HS-5 (cell line): ENCODE measurements at regions not wholly inside any gene's neighbourhood (a gene's known extent, or its start where the extent isn't known, plus 50 kb on each side); places are given as distances from the start of the nearest gene placed in this dataset.
"Not testable (repeated sequence)": the region's sequence is repeated elsewhere in the genome, so short reads cannot be mapped to it uniquely, and the experiment has no call there.

Experiments used
- DNase-seq: peaks from one replicate; pipeline ENCODE4 v3.0.0-alpha.2; 2012; ENCODE audit warnings: low read depth

DNA sequence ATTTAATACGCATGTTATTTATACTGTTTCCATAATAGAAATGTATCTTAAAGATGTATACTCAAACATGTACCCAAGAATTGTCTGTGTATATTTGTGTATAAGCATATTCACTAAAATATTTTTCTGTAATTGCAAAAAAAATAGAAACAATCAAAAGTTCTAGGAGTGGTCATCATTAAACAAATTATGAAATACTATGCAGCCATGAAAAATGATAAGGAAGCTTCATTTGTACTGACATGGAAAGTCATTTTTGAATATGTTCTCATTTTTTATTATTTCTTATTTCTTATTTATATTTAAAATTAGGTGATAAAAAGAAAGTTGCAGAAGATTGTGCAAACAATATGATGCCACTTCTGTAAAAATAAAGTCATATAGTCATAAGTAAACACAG lies 400.0 kb upstream of the AUTS2 start:
- no peak for DNase-seq

DNA sequence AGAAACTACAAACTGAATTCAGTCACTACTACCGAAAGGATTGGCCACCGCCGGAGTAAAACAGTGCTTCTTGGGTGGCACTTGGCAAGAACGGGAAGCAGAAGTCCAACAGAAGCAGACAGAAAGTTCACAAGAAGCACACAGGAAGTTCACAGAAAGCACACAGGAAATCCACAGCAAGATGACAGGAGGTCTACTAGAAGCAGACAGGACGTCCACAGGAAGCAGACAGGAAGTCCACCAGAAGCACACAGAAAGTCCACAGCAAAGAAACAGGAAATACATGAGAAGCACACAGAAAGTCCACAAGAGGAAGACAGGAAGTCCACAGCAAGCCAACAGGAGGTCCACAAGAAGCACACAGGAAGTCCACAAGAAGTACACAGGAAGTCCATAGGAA lies 399.2 kb upstream of the AUTS2 start:
- DNase-seq = no peak

DNA sequence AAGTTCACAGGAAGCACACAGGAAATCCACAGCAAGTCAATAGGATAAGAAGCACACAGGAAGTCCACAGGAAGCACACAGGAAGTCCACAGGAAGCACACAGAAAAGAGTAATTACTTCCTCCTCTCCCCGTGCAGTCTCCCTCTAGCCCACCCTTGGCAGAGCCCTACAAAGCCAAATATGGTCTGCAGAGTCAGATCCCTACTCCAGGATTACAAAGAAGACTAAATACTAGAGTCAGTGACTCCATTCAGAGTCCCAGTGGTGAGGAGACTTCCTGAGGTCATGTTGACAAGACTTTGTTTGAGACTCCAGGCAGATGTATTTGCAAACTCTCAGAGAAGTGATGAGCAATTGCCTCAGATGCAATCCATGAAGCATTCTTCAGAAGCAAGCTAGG lies 398.6 kb upstream of the AUTS2 start:
- no peak for DNase-seq

GRCh38 chr7:69203871-69204270 lies 394.4 kb upstream of the AUTS2 start:
- DNase-seq = no peak

- no peak for DNase-seq
Observed at GRCh38 chr7:69204943-69205342, 393.3 kb upstream of the AUTS2 start.

DNA sequence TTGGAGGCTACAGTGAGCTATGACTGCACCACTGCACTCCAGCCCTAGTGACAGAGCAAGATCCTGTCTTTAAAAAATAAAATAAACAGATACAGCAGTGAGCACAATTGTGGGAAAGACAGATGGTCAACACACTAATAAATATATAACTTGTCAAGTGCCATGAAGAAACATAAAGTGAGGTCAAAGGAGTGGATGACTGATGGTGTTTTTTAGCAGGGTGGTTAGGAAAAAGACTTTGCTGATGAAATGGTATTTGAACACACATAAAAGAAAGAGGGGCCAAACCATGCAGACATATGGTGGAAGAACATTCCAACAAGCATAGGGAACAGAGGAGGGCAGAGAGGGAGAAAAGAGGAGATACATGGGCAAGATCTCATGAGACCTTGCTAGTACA lies 392.7 kb upstream of the AUTS2 start:
- no peak for DNase-seq

- DNase-seq = no peak
Observed at GRCh38 chr7:69208276-69208675, 390.0 kb upstream of the AUTS2 start.

DNA sequence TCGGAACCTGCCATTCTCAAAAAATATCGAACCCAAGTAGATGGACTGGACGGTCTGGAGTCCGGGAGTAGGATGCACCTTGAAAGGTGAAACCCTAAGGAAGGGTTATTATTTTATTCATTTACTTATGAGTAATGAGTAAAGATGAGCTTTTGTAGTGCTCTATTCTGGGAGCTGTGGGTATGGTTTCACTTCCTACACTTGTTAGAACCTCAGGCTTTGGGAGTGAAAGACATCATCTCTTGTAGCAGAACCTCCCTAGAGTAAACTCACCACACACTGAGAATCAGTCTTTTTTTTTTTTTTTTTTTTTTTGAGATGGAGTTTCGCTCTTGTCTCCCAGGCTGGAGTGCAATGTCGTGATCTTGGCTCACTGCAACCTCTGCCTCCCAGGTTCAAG lies 389.4 kb upstream of the AUTS2 start:
- no peak for DNase-seq

GRCh38 chr7:69211336-69211735 lies 386.9 kb upstream of the AUTS2 start:
- no peak for DNase-seq

DNA sequence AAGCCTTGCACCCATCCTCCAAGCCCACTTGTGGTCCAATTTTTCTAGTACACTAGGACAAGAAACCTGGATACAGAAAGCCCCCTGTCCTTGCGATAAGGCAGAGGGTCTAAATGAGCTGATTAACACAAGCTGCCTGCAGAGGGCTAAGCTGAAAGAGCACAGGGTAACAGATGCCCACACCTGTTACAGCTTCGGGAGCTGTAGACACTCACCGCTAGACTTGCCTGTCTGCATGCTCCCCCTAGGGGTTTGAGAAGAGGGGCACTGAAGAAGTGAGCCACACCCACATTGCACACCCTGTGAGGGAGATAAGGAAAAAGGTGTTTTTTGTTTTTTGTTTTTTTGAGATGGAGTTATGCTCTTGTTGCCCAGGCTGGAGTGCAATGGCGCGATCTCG lies 386.5 kb upstream of the AUTS2 start:
- no peak for DNase-seq

DNA sequence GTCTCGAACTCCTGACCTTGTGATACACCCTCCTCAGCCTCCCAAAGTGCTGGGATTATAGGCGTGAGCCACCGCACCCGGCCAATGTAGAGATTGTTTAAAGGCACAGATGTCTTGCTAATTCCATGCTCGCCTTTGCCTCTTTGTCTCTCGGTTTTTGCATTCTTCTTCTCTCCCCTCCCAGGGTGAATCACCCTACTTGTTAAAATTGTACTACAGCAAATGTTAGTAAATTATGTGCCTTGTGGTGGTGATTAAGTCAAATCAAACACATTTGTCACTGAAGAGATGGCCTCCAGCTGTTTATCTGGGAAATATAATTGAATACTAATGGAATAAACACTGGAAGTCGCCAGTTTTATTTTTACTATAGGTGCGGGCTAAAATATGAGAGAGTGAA lies 384.4 kb upstream of the AUTS2 start:
- DNase-seq = no peak

GRCh38 chr7:69215516-69215915 lies 382.8 kb upstream of the AUTS2 start:
- not testable (repeated sequence) for DNase-seq

DNA sequence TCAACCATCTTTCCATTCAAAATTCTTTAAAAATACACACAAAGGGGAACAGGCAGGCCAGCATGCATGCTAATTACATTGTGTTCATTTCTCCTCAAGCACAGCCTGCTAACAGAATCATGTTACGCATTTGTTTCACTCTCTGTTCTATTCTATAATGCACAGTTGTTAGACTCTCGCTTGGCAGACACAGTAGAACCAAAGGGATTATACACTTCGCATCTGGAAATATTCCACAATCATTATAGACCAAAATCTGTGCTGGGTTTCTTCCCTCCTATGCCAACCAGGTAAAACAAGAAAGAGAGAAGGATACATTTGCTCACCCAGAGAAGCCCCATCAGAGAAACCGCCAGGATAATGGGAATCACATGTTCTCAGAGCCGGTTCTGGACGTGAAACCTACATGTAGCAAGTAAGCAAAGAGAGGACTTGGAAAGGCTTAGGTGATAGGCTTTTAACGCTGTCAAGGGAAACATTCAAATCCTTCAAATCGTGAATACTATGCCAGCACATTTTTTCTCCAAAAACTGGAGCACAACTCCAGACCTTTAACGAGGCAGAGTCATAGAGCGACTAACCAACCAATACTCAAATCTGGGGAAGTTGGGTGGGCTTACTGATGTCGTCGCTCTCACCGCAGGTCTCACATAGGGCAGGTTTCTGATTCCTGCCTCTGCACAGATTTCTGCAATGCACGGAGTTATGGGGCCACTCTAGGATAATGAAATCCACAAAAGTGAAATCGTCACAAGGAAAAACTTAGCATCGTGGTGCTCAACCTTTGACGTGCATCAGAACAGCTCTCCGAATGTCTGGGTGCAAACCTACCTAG lies 380.5 kb upstream of the AUTS2 start:
- no peak for DNase-seq

DNA sequence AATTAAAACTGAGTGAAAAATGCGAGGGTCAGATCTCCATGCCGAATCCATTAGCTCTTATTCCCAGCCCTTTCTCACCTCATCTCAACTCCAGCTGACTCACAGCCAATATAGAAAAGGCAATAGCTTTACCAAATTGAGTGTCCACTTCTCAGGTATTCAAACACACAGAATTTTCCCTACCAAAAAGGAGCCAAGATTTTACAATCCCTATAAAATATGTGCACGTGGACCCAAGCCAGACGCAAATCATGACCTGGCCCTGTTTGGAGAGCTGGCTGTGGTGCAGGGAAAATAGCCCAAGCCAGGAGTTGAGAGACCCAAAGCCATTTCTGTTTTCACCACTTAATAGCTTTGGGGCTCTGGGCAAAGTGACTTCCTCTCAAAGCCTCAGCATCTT lies 379.7 kb upstream of the AUTS2 start:
- no peak for DNase-seq

DNA sequence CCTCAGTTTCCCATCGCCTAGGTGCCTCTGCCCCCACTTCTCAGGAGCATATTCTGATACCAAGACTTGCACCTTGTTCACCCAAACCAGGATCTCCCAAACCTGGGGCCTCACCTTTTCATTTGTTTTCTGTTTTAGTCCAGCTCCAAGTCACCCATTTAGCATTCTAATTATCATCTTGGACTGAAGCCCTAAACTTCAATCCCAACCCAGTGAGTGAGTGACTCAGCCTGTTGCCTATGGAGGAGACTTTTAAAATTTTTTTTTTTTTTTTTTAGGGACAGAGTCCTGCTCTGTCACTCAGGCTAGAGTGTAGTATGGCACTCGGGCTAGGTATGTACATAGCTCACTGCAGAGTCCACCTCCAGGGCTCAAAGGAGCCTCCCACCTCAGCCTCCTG lies 378.9 kb upstream of the AUTS2 start:
- DNase-seq = no peak

DNA sequence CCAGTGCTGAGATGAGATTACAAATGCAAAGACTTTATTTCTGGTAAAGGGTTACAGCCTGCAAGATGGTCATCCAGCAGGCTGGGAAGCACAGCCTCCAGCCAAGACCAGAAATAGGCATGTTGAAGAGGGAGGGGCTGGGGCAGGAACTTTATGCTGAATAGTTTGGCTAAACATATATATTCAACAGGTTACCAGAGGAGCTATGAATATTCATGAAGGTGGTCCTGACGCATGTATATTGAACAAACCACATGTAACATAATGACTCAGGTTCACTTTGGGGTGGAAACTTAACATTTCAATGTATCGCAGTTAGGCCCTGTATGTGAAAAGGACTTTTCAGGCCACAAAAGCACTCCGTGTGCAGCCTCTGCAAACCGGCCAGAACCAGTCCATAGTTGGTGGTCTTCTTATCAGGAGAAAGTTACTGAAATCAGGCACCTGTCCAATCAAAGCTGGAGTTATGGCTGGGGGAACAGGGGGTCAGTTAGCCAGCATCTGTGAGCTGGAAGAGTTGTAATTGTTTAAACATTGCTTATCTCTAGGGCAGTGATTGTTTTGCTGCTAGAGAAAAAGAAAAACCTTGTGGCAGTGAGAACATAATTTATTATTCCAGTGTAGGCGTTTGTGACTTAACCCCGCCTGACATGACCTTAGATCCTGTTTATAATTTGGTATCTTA lies 372.9 kb upstream of the AUTS2 start:
- no peak for DNase-seq

DNA sequence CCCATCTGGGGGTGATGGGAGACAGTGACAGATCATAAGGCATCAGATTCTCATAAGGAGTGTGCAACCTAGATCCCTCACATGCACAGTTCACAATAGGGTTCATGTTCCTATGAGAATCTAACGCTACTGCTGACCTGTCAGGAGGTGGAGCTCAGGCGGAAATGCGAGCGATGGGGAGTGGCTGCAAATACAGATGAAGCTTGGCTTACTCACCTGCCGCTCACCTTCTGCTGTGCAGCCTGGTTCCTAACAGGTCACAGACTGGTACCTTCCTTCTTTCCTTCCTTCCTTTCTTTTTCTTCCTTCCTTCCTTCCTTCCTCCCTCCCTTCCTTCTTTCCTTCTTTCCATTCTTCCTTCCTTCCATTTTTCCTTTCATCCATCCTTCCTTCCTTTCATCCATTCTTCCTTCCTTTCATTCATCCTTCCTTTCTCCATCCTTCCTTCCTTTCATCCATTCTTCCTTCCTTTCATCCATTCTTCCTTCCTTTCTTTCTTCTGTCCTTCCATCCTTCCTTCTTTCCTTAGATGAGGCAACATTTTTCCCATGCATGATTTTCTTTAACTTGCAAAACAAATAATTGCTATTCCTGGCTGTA lies 370.0 kb upstream of the AUTS2 start:
- no peak for DNase-seq

- no peak for DNase-seq
Observed at GRCh38 chr7:69232445-69233376, 365.6 kb upstream of the AUTS2 start.

DNA sequence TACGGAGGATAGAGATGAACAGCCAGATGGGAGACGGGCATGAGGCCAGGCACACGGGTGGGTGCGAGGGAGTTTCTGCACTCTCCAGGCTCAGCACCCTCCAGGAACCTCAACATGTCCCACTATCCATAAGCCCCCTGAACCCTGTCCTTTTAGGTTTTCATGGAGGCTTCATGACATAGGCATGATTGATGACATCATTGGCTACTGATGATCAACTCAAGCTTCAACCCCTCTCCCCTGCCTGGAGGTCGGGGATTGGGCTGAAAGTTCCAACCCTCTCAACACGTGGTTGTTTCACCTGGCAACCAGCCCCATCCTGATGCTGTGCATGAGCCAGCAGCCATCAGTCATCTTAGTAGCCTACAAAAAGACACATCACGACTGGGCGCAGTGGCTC lies 360.7 kb upstream of the AUTS2 start:
- no peak for DNase-seq

DNA sequence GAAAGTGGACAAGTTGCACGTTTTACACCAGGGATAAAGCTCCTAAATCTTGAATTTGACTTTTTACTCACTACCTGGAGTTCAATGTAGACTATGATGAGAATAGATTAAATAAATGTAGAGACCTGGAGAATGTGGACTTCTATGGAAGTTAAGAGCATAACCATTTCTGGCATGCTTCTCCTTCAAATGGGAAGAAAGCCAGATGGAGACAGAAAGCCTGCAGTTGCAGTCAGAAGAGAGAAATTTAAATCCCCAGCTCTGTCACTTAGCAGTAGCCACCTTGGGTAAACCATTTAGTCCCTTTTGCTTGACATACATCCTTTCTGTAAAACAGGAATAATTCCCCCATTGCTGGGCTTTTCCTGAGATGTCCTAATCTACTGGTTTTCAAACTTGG lies 355.3 kb upstream of the AUTS2 start:
- no peak for DNase-seq

DNA sequence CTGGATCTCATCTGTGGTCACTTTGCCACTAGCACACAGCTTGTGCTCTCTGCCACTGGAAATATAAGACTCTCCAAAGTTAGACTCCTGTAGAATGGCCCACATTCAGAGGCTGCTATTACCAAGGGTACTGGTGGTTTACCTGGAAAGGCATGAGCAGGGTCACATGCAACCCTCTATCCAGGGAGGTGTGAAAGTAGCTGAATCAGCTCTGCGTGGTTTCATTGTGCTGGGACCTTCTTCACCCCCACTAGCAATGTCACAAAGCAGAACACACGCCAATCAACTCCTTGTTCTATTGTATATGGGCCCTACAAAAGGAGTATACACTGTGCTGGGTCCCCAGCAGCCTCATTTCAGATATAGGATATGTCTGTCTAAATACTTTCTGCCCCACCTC lies 353.6 kb upstream of the AUTS2 start:
- no peak for DNase-seq

GRCh38 chr7:69245646-69246045 lies 352.6 kb upstream of the AUTS2 start:
- DNase-seq = no peak
